AG04449 (cell line): ENCODE measurements at regions not wholly inside any gene's neighbourhood (a gene's known extent, or its start where the extent isn't known, plus 50 kb on each side); places are given as distances from the start of the nearest gene placed in this dataset.

ENCODE experiments used
- CTCF ChIA-PET: fragments of 350-600 bp; formaldehyde crosslinking; extraction: SDS; loops from one replicate; lab custom pipeline; 2021; ENCODE audit warnings: antibody characterized with exemption; lab: Yijun Ruan, JAX
- POLR2A ChIA-PET: fragments of 400-600, 350-600 bp; formaldehyde crosslinking; extraction: SDS; loops from one replicate; lab custom pipeline; 2020; ENCODE audit warnings: antibody characterized with exemption, inconsistent platforms; lab: Yijun Ruan, JAX
- DNase-seq: peaks from one replicate; pipeline ENCODE4 v3.0.0-alpha.2; 2010; ENCODE audit warnings: low read depth, low spot score
- H3K4me3 ChIP-seq: 2 replicates; pipeline ENCODE4 v1.5.1; 2011; ENCODE audit warnings: low read depth, mild to moderate bottlenecking, control low read depth, low read length
- TF ChIP-seq, protein P1 (sequence below): IDR thresholded peaks from one replicate; pipeline ENCODE4 v1.5.1; 2011; ENCODE audit warnings: mild to moderate bottlenecking, moderate library complexity, low read length, control low read depth, inconsistent platforms; ENCODE audit not compliant: insufficient read depth; ENCODE audit errors: missing control alignments

DNA sequence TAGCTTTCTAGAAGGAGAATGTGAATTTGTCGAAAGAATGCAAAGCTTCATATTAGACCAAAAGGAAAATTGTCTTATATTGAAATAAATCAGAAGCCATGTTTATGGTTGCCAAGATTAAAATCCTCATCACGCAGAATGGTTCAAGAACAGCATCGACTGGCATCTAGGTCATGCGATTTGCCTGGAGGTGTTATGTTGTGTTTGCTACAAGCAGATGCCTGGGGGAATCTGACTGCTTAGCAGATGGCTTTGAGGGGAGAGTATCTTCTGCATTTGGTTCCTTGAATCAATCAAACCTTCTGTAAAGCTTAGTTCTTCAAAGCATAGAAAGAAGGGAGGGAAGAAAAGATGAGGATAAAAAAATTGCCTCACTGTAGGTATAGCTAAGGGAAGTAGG is 585.8 kb downstream of the QKI start:
- POLR2A ChIA-PET: no interaction called here
- TF ChIP-seq, protein P1, sequence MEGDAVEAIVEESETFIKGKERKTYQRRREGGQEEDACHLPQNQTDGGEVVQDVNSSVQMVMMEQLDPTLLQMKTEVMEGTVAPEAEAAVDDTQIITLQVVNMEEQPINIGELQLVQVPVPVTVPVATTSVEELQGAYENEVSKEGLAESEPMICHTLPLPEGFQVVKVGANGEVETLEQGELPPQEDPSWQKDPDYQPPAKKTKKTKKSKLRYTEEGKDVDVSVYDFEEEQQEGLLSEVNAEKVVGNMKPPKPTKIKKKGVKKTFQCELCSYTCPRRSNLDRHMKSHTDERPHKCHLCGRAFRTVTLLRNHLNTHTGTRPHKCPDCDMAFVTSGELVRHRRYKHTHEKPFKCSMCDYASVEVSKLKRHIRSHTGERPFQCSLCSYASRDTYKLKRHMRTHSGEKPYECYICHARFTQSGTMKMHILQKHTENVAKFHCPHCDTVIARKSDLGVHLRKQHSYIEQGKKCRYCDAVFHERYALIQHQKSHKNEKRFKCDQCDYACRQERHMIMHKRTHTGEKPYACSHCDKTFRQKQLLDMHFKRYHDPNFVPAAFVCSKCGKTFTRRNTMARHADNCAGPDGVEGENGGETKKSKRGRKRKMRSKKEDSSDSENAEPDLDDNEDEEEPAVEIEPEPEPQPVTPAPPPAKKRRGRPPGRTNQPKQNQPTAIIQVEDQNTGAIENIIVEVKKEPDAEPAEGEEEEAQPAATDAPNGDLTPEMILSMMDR: no peak
- H3K4me3 ChIP-seq: no peak overlapping the region
- no peak for DNase-seq
- CTCF ChIA-PET: no interaction called here

DNA sequence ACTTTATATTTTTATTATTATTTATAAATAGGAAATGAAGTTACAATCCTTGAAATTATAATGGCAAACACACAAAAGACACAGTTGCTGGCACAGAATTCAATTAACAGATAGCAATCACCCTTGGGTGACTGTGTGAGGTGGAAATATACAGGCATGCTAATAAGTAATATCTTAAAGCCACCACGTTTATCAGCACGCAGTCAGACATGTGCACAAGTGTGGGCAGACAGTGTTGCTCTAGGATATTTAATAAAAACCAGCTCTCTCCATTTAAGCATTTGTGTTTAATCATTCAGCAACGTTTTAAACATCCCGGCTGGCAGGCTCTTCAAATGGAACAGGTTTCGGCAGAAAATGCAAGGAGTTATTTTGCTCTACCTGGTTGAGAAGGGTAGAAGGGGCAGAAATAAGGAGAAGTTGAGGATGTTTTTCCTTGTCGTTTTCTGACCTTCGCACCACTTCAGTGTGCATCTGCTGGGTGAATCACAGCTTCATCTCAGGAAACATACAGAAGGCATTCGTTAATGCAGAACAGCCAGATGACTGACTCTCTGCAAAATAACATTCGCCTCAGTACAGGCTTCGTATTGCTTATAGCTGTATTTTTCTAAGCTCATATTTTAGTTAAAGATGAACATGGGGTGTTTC is 585.1 kb downstream of the QKI start:
- H3K4me3 ChIP-seq: no peak overlapping the region
- no peak for DNase-seq
- POLR2A ChIA-PET: no interaction called here
- CTCF ChIA-PET: no interaction called here
- TF ChIP-seq, protein P1: no peak

DNA sequence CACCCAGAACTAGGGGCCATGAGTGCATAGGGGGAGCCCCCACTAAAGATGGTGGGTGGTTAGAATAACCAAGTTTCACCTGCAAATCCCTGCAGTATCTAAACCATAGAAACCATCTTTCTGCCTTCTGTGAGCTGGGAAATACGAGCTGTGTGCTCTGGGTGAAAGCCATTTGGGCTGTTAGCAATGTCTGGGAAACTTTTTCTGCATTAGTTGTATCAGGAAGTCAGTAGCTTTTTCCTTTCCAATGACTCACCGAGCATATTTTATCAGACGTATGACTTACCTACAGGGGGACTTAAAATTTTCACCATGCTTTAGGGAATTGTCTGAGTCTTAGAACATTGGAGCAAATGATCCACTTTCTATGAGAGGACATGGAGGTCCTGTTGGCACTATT is 584.0 kb downstream of the QKI start:
- TF ChIP-seq, protein P1: no peak
- no peak overlapping the region for H3K4me3 ChIP-seq
- ChIA-PET CTCF (no interaction called here), POLR2A (no interaction called here)
- DNase-seq: no peak

DNA sequence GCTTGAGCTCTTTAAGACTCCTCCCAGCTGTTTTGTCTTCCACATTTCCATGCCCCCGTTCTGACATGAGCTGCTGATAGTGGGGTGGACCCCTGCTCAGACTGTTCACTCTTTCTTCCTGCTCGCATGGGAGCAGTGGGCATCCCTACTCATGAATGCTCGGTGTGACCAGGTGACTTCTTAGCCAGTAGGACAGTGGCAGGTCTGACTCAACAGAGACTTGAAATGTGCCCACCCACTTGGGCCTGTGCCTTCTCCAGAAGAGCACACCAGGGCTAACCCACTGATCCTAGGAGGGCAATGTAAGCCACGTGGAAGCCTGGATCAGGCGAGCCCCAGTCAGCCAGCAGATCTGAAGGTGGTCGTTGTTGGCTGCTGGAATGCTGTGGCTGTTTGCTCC is 582.0 kb downstream of the QKI start:
- TF ChIP-seq, protein P1: no peak
- ChIA-PET POLR2A (no interaction called here), CTCF (no interaction called here)
- no peak overlapping the region for H3K4me3 ChIP-seq
- DNase-seq: no peak

DNA sequence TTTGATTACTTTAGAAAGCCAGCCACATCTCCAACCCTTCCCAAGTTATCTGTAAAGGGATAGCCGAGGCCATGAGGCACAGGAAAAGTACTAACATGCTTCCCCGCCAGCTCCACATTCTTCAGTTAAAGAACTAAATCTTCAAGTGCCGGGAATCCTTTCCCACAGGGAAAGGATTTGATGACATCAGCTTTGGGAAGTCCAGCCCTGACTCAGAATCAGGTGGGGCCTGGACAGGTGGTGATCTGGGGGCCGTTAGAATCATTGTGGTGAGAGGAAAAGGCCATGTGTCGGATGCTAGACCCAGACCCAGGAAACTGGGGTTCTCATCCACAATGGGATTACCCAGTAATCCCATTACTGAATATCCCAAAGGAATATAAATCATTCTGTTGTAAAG is 580.0 kb downstream of the QKI start:
- TF ChIP-seq, protein P1: no peak
- no peak overlapping the region for H3K4me3 ChIP-seq
- ChIA-PET POLR2A (no interaction called here), CTCF (no interaction called here)
- no peak for DNase-seq

DNA sequence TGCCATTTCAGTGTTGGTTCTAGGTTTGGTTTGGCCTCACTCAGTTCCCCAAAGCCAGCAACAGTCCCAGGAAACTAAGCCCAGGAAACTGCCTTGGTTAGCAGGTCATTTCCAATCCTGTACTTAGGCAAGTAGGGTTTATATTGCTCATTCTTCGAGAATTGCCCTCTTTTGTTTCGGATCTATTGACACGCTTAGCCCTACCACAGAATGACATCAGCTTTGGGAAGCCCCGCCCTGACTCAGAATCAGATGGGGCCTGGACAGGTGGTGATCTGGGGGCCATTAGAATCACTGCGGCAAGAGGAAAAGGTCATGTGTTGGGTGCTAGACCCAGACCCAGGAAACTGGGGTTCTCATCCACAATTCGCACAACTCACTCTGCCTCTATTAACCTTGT is 578.2 kb downstream of the QKI start:
- ChIA-PET POLR2A (no interaction called here), CTCF (no interaction called here)
- TF ChIP-seq, protein P1: no peak
- no peak overlapping the region for H3K4me3 ChIP-seq
- DNase-seq: no peak
